Nephron (organoid): ENCODE measurements at regions not wholly inside any gene's neighbourhood (a gene's known extent, or its start where the extent isn't known, plus 50 kb on each side); places are given as distances from the start of the nearest gene placed in this dataset.

ENCODE experiments used
- H3K27ac Mint-ChIP-seq, 3 experiments: 2 replicates each; pipeline ENCODE4 v1.8.0; 2020; ENCODE audit warnings: mixed read lengths in 3 of 3, mild to moderate bottlenecking in 2 of 3, moderate library complexity in 1 of 3
- H3K27me3 Mint-ChIP-seq: 2 replicates; pipeline ENCODE4 v1.8.0; 2021; ENCODE audit warnings: low read depth, mild to moderate bottlenecking, moderate library complexity, mixed read lengths
- H3K36me3 Mint-ChIP-seq: 2 replicates; pipeline ENCODE4 v1.8.0; 2020; ENCODE audit warnings: low read depth, mixed read lengths
- H3K4me1 Mint-ChIP-seq: 2 replicates; pipeline ENCODE4 v1.8.0; 2020; ENCODE audit warnings: mixed read lengths
- H3K4me3 Mint-ChIP-seq, 3 experiments: 2 replicates each; pipeline ENCODE4 v1.8.0; 2020; ENCODE audit warnings: mild to moderate bottlenecking in 3 of 3, mixed read lengths in 3 of 3, moderate library complexity in 2 of 3
- H3K9me3 Mint-ChIP-seq: 2 replicates; pipeline ENCODE4 v1.8.0; 2020; ENCODE audit warnings: mixed read lengths
- CTCF ChIP-seq, 3 experiments: fragments of 200-600 bp; sonication (generic); IDR thresholded peaks; one replicate each; pipeline ENCODE4 v1.5.0; 2021; ENCODE audit warnings: antibody characterized with exemption in 3 of 3; ENCODE audit not compliant: unreplicated experiment in 3 of 3

- Mint-ChIP-seq H3K27me3 (no peaks in the 10 kb centered on the region), H3K9me3 (peaks cover 17% of the 10 kb centered on the region), H3K4me3 (no peak overlapping the region), H3K36me3 (no peaks in the 10 kb centered on the region), H3K27ac (no peak overlapping the region), H3K4me1 (peaks cover 26% of the 10 kb centered on the region)
- TF ChIP-seq CTCF (IDR thresholded peaks at IDR 0.05; ENCODE audit: unreplicated experiment in 3 of 3) = no peak
Observed at GRCh38 chr1:83593073-83593472, 405.9 kb downstream of the TTLL7 start.

GRCh38 chr1:83588140-83588539, 410.8 kb downstream of the TTLL7 start:
- H3K27me3 Mint-ChIP-seq = no peaks in the 10 kb centered on the region

GRCh38 chr1:83583351-83584014, 415.4 kb downstream of the TTLL7 start:
- peaks cover 21% of the 10 kb centered on the region for H3K9me3 Mint-ChIP-seq
- peaks cover 6% of the 10 kb centered on the region for H3K36me3 Mint-ChIP-seq
- no peak overlapping the region for H3K4me3 Mint-ChIP-seq
- no peak overlapping the region for H3K27ac Mint-ChIP-seq
- H3K4me1 Mint-ChIP-seq = no peaks in the 10 kb centered on the region
- TF ChIP-seq CTCF (IDR thresholded peaks at IDR 0.05; ENCODE audit: unreplicated experiment in 3 of 3) = no peak
- H3K27me3 Mint-ChIP-seq = no peaks in the 10 kb centered on the region

More at GRCh38 chr1:83588140-83588539, 410.8 kb downstream of the TTLL7 start:
- Mint-ChIP-seq H3K4me3 (no peak overlapping the region), H3K9me3 (peaks cover 25% of the 10 kb centered on the region), H3K27ac (no peak overlapping the region), H3K36me3 (peaks cover under 1% of the 10 kb centered on the region), H3K4me1 (no peaks in the 10 kb centered on the region)
- TF ChIP-seq CTCF (IDR thresholded peaks at IDR 0.05; ENCODE audit: unreplicated experiment in 3 of 3) = no peak

DNA sequence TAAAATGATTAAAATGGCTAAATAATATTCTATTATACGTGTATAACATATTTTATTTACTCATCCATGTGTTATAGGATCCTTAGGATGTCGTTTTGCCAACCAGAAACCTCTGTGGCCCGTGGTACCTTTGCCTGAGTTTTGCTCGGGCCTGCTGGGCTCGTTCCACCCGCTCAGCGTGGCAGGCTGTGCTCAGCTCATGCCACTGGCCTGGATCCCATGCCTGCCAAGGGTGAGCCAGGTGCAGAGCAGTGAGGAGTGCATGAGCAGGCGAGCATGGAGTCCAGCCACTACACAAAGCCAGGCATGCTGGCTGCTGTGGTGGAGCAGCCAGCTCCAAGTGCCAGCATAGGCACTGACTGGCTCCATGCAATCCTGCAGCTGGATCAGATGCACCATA, 417.2 kb downstream of the TTLL7 start:
- H3K27me3 Mint-ChIP-seq = no peaks in the 10 kb centered on the region
- no peak for TF ChIP-seq CTCF (IDR thresholded peaks at IDR 0.05; ENCODE audit: unreplicated experiment in 3 of 3)

GRCh38 chr1:83574791-83575190, 424.1 kb downstream of the TTLL7 start:
- Mint-ChIP-seq H3K36me3 (no peaks in the 10 kb centered on the region), H3K27ac (no peak overlapping the region), H3K27me3 (peaks cover 4% of the 10 kb centered on the region), H3K4me1 (peaks cover 4% of the 10 kb centered on the region), H3K4me3 (no peak overlapping the region), H3K9me3 (peaks cover 3% of the 10 kb centered on the region)
- TF ChIP-seq CTCF (IDR thresholded peaks at IDR 0.05; ENCODE audit: unreplicated experiment in 3 of 3) = no peak

More for the DNA sequence above, 417.2 kb downstream of the TTLL7 start:
- peaks cover 6% of the 10 kb centered on the region for H3K36me3 Mint-ChIP-seq
- peaks cover 18% of the 10 kb centered on the region for H3K9me3 Mint-ChIP-seq
- H3K4me1 Mint-ChIP-seq = no peaks in the 10 kb centered on the region
- H3K27ac Mint-ChIP-seq = no peak overlapping the region
- no peak overlapping the region for H3K4me3 Mint-ChIP-seq

DNA sequence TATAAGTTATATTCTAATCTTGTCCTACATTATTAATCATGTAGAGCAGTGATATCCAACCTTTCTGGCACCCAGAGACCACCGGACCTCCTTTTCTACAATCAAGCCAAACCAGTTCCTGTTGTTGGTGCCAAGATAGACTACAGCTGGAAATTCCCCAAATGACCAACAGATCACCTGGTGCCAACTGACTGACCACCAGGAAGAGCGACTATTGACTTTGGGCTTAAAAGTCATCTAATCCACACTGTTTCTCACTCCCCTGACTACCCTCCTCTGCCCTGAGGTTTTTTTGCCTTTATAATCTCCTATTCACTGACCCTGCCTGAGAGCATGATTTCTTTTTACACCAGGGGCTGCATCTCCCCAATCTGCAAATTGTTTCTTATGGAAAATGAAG, 425.2 kb downstream of the TTLL7 start:
- H3K27me3 Mint-ChIP-seq = peaks cover 4% of the 10 kb centered on the region
- no peak overlapping the region for H3K4me3 Mint-ChIP-seq
- peaks cover 3% of the 10 kb centered on the region for H3K9me3 Mint-ChIP-seq
- TF ChIP-seq CTCF (IDR thresholded peaks at IDR 0.05; ENCODE audit: unreplicated experiment in 3 of 3) = no peak
- peaks cover 4% of the 10 kb centered on the region for H3K4me1 Mint-ChIP-seq
- no peaks in the 10 kb centered on the region for H3K36me3 Mint-ChIP-seq
- H3K27ac Mint-ChIP-seq = no peak overlapping the region
